A549 (cell line): ENCODE measurements at regions not wholly inside any gene's neighbourhood (a gene's known extent, or its start where the extent isn't known, plus 50 kb on each side); places are given as distances from the start of the nearest gene placed in this dataset.
A peak's percentile ranks its signal among the peaks of the same experiment; 100 is the strongest.
"Not testable (repeated sequence)": the region's sequence is repeated elsewhere in the genome, so short reads cannot be mapped to it uniquely, and the experiment has no call there.

Experiments used
- ATAC-seq, 2 experiments: fragments of 200-7000 bp in 1 of 2; fragments of >200 bp in 1 of 2; cut with Nextera tagmentation in 1 of 2; cut with Tn5 transposase in 1 of 2; 3 replicates each; pipeline versions ENCODE4 v1.8.0 to v1.9.1; 2018 to 2020; ENCODE audit warnings: mild to moderate bottlenecking in 1 of 2, moderate library complexity in 1 of 2
- CTCF ChIA-PET: fragments of 300-600 bp; sonication (Branson Sonifier 250); formaldehyde crosslinking; extraction: SDS; loops from one replicate; lab custom pipeline; 2021; ENCODE audit warnings: antibody characterized with exemption, inconsistent platforms; lab: Yijun Ruan, JAX
- POLR2A ChIA-PET: fragments of 350-600 bp; formaldehyde crosslinking; extraction: SDS; loops from one replicate; lab custom pipeline; 2021; ENCODE audit warnings: antibody characterized with exemption, inconsistent platforms; lab: Yijun Ruan, JAX
- DNase-seq, 2 experiments: peaks; one replicate each; pipeline versions ENCODE4 v3.0.0 to v3.0.0-alpha.2; 2011 to 2016; ENCODE audit warnings: low read depth in 1 of 2, low spot score in 1 of 2
- FAIRE-seq: peaks from 2 replicates; lab custom pipeline; 2011; peaks lifted over from hg19 to GRCh38; lab: Jason Lieb, UNC
- H3K27ac ChIP-seq, 2 experiments: fragments of >200 bp; sonication (Bioruptor Twin); formaldehyde crosslinking; 3 replicates each; pipeline ENCODE4 v1.5.1; 2016 to 2017
- H3K4me1 ChIP-seq: fragments of >200 bp; sonication (Bioruptor Twin); formaldehyde crosslinking; 3 replicates; pipeline ENCODE4 v1.6.1; 2016
- H3K4me2 ChIP-seq: fragments of >200 bp; sonication (Bioruptor Twin); formaldehyde crosslinking; 3 replicates; pipeline ENCODE4 v1.6.1; 2016
- H3K4me3 ChIP-seq: fragments of >200 bp; sonication (Bioruptor Twin); formaldehyde crosslinking; 3 replicates; pipeline ENCODE4 v1.5.1; 2016
- H3K9me3 ChIP-seq: fragments of >200 bp; sonication (Bioruptor Twin); formaldehyde crosslinking; 3 replicates; pipeline ENCODE4 v1.6.1; 2016
- BHLHE40 ChIP-seq: IDR thresholded peaks from 2 replicates; pipeline ENCODE4 v1.6.1; 2012; ENCODE audit warnings: low read depth, low read length, inconsistent platforms
- CBX2 ChIP-seq: fragments of 200-600 bp; sonication (generic); IDR thresholded peaks from 2 replicates; pipeline ENCODE4 v1.6.1; 2016; ENCODE audit warnings: low read depth, mild to moderate bottlenecking, borderline replicate concordance
- CHD4 ChIP-seq: fragments of 200-600 bp; sonication (generic); IDR thresholded peaks from 2 replicates; pipeline ENCODE4 v1.6.1; 2016; ENCODE audit warnings: antibody characterized with exemption, mild to moderate bottlenecking, borderline replicate concordance
- FOSB ChIP-seq: fragments of 250-450 bp; sonication (Bioruptor Pico); IDR thresholded peaks from 2 replicates; pipeline ENCODE4 v1.5.0; 2020; ENCODE audit warnings: mild to moderate bottlenecking, moderate library complexity
- JUN ChIP-seq, 2 experiments: fragments of >200 bp; sonication (Bioruptor Twin); formaldehyde crosslinking; IDR thresholded peaks; 2 replicates in 1 of 2; 3 replicates in 1 of 2; pipeline ENCODE4 v1.6.1; 2016 to 2017
- MYC ChIP-seq: IDR thresholded peaks from 2 replicates; pipeline ENCODE4 v1.6.1; 2012; ENCODE audit warnings: mild to moderate bottlenecking, inconsistent platforms, low read length, improper control_type of control experiment, borderline replicate concordance
- NFE2L2 ChIP-seq: fragments of 150-350 bp; conservative IDR thresholded peaks from 2 replicates; pipeline ENCODE4 v1.6.1; 2014; ENCODE audit warnings: low read length
- PHF8 ChIP-seq: fragments of 200-600 bp; sonication (generic); IDR thresholded peaks from 2 replicates; pipeline ENCODE4 v1.6.1; 2016; ENCODE audit warnings: low read depth, mild to moderate bottlenecking, antibody characterized with exemption, moderate library complexity, borderline replicate concordance
- RAD21 ChIP-seq, 2 experiments: fragments of >200 bp in 1 of 2; sonication (Bioruptor Twin) in 1 of 2; formaldehyde crosslinking in 1 of 2; IDR thresholded peaks in 1 of 2; conservative IDR thresholded peaks in 1 of 2; 2 replicates in 1 of 2; 3 replicates in 1 of 2; pipeline ENCODE4 v1.6.1; 2012 to 2018; ENCODE audit warnings: inconsistent platforms in 1 of 2
- SMC3 ChIP-seq: fragments of >200 bp; sonication (Bioruptor Twin); formaldehyde crosslinking; IDR thresholded peaks from 3 replicates; pipeline ENCODE4 v1.6.1; 2018; ENCODE audit warnings: inconsistent platforms
- TFCP2L1 ChIP-seq: fragments of 250-450 bp; sonication (Bioruptor Pico); IDR thresholded peaks from 2 replicates; pipeline ENCODE4 v1.5.0; 2021; ENCODE audit warnings: mild to moderate bottlenecking
- ZFP36 ChIP-seq: fragments of 450-650 bp; IDR thresholded peaks from 2 replicates; pipeline ENCODE4 v1.6.1; 2014; ENCODE audit warnings: borderline replicate concordance; ENCODE audit not compliant: partially characterized antibody
- ZSCAN20 ChIP-seq: fragments of 250-450 bp; sonication (Bioruptor Pico); IDR thresholded peaks from 2 replicates; pipeline ENCODE4 v1.8.0; 2022; ENCODE audit warnings: mild to moderate bottlenecking, moderate library complexity
- WGBS: methylation state at CpG from one replicate; pipeline ENCODE4 v1.1.6; 2017; ENCODE audit errors: missing lambda C conversion rate; 5-methylcytosine and 5-hydroxymethylcytosine counted together
- TF ChIP-seq, protein P1 (sequence below): fragments of >200 bp; sonication (Bioruptor Twin); formaldehyde crosslinking; IDR thresholded peaks from 3 replicates; pipeline ENCODE4 v1.5.1; 2016
- TF ChIP-seq, protein P2 (sequence below): fragments of 150-350 bp; IDR thresholded peaks from 2 replicates; pipeline ENCODE4 v1.6.1; 2014; ENCODE audit warnings: low read depth, mild to moderate bottlenecking, low read length
- TF ChIP-seq, protein P3 (sequence below): fragments of 250-450 bp; sonication (Bioruptor Pico); IDR thresholded peaks from 2 replicates; pipeline ENCODE4 v1.5.0; 2021; ENCODE audit warnings: mild to moderate bottlenecking, moderate library complexity, borderline replicate concordance

DNA sequence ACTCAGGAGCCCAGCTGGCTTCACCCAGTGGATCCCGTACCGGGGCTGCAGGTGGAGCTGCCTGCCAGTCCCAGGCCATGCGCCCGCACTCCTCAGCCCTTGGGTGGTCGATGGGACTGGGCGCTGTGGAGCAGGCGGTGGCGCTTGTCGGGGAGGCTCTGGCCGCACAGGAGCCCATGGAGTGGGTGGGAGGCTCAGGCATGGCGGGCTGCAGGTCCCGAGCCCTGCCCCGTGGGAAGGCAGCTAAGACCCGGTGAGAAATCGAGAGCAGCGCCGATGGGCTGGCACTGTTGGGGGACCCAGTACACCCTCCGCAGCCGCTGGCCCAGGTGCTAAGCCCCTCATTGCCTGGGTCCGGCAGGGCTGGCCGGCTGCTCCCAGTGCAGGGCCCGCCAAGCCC is 1205.6 kb downstream of the DIAPH3 start:
- WGBS: 30% methylated on average over 2 of the region's 22 CpGs
- ATAC-seq, H3K27ac ChIP-seq, POLR2A ChIA-PET, CTCF ChIA-PET, H3K4me3 ChIP-seq, H3K4me2 ChIP-seq, DNase-seq, H3K9me3 ChIP-seq, H3K4me1 ChIP-seq, FAIRE-seq: not testable (repeated sequence)

GRCh38 chr13:58960888-58961287 is 1202.8 kb downstream of the DIAPH3 start:
- CTCF ChIA-PET: no interaction called here
- Histone ChIP-seq H3K27ac (no peak overlapping the region), H3K4me2 (no peak overlapping the region), H3K4me1 (no peaks in the 10 kb centered on the region), H3K9me3 (no peaks in the 10 kb centered on the region), H3K4me3 (no peak overlapping the region)
- TF ChIP-seq PHF8: no peak
- TF ChIP-seq CBX2: no peak
- peak in 1 of 2 experiments; percentile 8; a peak in 1 of 5 replicates for TF ChIP-seq RAD21 (conservative IDR thresholded peaks at IDR 0.05 in 1 of 2, IDR thresholded peaks at IDR 0.05 in 1 of 2)
- FAIRE-seq (no peak), ATAC-seq (no peak), DNase-seq (peak in 1 of 2 experiments; percentile 5)
- POLR2A ChIA-PET: no interaction called here
- WGBS: 18% methylated on average over 2 of the region's 2 CpGs

GRCh38 chr13:58963321-58963720 is 1200.4 kb downstream of the DIAPH3 start:
- 9% methylated on average over 2 of the region's 2 CpGs for WGBS
- Histone ChIP-seq H3K27ac (no peak overlapping the region), H3K4me3 (no peak overlapping the region), H3K4me2 (no peak overlapping the region), H3K9me3 (no peaks in the 10 kb centered on the region), H3K4me1 (no peaks in the 10 kb centered on the region)
- ChIA-PET CTCF (no interaction called here), POLR2A (no interaction called here)
- no peak for DNase-seq
- FAIRE-seq: no peak
- ATAC-seq: no peak
- TF ChIP-seq NFE2L2: no peak
- TF ChIP-seq BHLHE40: no peak
- no peak for TF ChIP-seq FOSB (CRISPR knock-in tag)
- TF ChIP-seq, protein P1, sequence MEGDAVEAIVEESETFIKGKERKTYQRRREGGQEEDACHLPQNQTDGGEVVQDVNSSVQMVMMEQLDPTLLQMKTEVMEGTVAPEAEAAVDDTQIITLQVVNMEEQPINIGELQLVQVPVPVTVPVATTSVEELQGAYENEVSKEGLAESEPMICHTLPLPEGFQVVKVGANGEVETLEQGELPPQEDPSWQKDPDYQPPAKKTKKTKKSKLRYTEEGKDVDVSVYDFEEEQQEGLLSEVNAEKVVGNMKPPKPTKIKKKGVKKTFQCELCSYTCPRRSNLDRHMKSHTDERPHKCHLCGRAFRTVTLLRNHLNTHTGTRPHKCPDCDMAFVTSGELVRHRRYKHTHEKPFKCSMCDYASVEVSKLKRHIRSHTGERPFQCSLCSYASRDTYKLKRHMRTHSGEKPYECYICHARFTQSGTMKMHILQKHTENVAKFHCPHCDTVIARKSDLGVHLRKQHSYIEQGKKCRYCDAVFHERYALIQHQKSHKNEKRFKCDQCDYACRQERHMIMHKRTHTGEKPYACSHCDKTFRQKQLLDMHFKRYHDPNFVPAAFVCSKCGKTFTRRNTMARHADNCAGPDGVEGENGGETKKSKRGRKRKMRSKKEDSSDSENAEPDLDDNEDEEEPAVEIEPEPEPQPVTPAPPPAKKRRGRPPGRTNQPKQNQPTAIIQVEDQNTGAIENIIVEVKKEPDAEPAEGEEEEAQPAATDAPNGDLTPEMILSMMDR: no peak
- TF ChIP-seq, protein P2, sequence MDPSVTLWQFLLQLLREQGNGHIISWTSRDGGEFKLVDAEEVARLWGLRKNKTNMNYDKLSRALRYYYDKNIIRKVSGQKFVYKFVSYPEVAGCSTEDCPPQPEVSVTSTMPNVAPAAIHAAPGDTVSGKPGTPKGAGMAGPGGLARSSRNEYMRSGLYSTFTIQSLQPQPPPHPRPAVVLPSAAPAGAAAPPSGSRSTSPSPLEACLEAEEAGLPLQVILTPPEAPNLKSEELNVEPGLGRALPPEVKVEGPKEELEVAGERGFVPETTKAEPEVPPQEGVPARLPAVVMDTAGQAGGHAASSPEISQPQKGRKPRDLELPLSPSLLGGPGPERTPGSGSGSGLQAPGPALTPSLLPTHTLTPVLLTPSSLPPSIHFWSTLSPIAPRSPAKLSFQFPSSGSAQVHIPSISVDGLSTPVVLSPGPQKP: no peak
- no peak for TF ChIP-seq TFCP2L1 (CRISPR knock-in tag)
- TF ChIP-seq ZFP36: no peak

GRCh38 chr13:58964048-58964447 is 1199.7 kb downstream of the DIAPH3 start:
- Histone ChIP-seq H3K4me3 (no peak overlapping the region), H3K4me2 (no peak overlapping the region), H3K4me1 (no peaks in the 10 kb centered on the region), H3K9me3 (no peaks in the 10 kb centered on the region), H3K27ac (no peak overlapping the region)
- WGBS: 5% methylated on average over 3 of the region's 3 CpGs
- DNase-seq (no peak), FAIRE-seq (no peak), ATAC-seq (no peak)
- ChIA-PET CTCF (no interaction called here), POLR2A (no interaction called here)
- no peak for TF ChIP-seq MYC
- no peak for TF ChIP-seq SMC3
- TF ChIP-seq CHD4: no peak
- TF ChIP-seq FOSB (CRISPR knock-in tag): no peak
- no peak for TF ChIP-seq ZFP36

DNA sequence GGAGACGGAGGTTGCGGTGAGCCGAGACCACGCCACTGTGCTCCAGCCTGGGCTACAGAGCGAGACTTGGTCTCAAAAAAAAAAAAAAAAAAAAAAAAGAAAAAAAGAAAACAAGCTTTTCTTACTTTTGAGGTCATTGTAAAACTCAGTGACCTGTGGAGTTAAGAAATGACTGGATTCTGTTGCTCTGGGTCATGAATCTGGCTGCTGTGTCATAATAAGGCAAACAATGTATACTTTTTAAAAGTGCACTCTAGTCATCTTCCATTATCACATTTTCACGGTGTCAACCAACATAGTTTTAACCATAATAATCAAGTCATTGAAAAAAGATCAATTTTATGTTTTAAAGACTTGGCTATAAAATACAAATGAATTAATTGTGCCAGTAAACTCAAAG is 1186.6 kb downstream of the DIAPH3 start:
- Histone ChIP-seq H3K4me3 (no peak overlapping the region), H3K27ac (no peak overlapping the region), H3K4me1 (no peaks in the 10 kb centered on the region), H3K9me3 (no peaks in the 10 kb centered on the region), H3K4me2 (no peak overlapping the region)
- ChIA-PET POLR2A (no interaction called here), CTCF (interaction anchor here (0.7 kb wide), 1 partner anchor 748 kb away, joined by 3 read pairs; no protein-coding TSS in a partner anchor)
- no peak for FAIRE-seq
- WGBS: 4% methylated on average over 2 of the region's 6 CpGs
- no peak for ATAC-seq
- no peak for DNase-seq
- TF ChIP-seq JUN (IDR thresholded peaks at IDR 0.05) (no peak), MYC (no peak), ZSCAN20 (CRISPR knock-in tag) (no peak)
- TF ChIP-seq, protein P3, sequence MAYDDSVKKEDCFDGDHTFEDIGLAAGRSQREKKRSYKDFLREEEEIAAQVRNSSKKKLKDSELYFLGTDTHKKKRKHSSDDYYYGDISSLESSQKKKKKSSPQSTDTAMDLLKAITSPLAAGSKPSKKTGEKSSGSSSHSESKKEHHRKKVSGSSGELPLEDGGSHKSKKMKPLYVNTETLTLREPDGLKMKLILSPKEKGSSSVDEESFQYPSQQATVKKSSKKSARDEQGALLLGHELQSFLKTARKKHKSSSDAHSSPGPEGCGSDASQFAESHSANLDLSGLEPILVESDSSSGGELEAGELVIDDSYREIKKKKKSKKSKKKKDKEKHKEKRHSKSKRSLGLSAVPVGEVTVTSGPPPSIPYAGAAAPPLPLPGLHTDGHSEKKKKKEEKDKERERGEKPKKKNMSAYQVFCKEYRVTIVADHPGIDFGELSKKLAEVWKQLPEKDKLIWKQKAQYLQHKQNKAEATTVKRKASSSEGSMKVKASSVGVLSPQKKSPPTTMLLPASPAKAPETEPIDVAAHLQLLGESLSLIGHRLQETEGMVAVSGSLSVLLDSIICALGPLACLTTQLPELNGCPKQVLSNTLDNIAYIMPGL: no peak
- TF ChIP-seq, protein P2: no peak
- TF ChIP-seq, protein P1: no peak
